Mesenchymal stem cell (in vitro differentiated cells and primary cell): ENCODE measurements at regions not wholly inside any gene's neighbourhood (a gene's known extent, or its start where the extent isn't known, plus 50 kb on each side); places are given as distances from the start of the nearest gene placed in this dataset.

Source experiments
- DNase-seq: peaks from one replicate; pipeline ENCODE4 v3.0.0-alpha.2; 2013
- H2AFZ ChIP-seq: one replicate; pipeline ENCODE4 v1.6.1; 2013; ENCODE audit warnings: low read depth, mild to moderate bottlenecking, control low read depth, inconsistent platforms, low read length, moderate library complexity
- H2AK5ac ChIP-seq: 2 replicates; pipeline ENCODE4 v1.6.1; 2013; ENCODE audit warnings: low read length, moderate library complexity, mild to moderate bottlenecking, inconsistent platforms; ENCODE audit not compliant: severe bottlenecking
- H2BK120ac ChIP-seq: one replicate; pipeline ENCODE4 v1.6.1; 2013; ENCODE audit warnings: low read depth, mild to moderate bottlenecking, inconsistent platforms, low read length, moderate library complexity
- H2BK12ac ChIP-seq, 2 experiments: one replicate each; pipeline ENCODE4 v1.6.1; 2013; ENCODE audit warnings: inconsistent platforms in 2 of 2, low read length in 2 of 2, mild to moderate bottlenecking in 2 of 2, moderate library complexity in 2 of 2, control low read depth in 1 of 2
- H2BK15ac ChIP-seq: one replicate; pipeline ENCODE4 v1.6.1; 2013; ENCODE audit warnings: mild to moderate bottlenecking, low read depth, inconsistent platforms; ENCODE audit not compliant: poor library complexity, severe bottlenecking
- H2BK5ac ChIP-seq: 2 replicates; pipeline ENCODE4 v1.6.1; 2013; ENCODE audit warnings: low read depth, mild to moderate bottlenecking, low read length, control low read depth, inconsistent platforms; ENCODE audit not compliant: poor library complexity, severe bottlenecking
- H3K14ac ChIP-seq, 2 experiments: one replicate each; pipeline ENCODE4 v1.6.1; 2013; ENCODE audit warnings: inconsistent platforms in 2 of 2, low read length in 2 of 2, control low read depth in 1 of 2, mild to moderate bottlenecking in 1 of 2, moderate library complexity in 1 of 2
- H3K18ac ChIP-seq, 2 experiments: one replicate each; pipeline ENCODE4 v1.6.1; 2013; ENCODE audit warnings: inconsistent platforms in 2 of 2, low read length in 2 of 2, control low read depth in 1 of 2, low read depth in 1 of 2, mild to moderate bottlenecking in 1 of 2
- H3K23ac ChIP-seq, 2 experiments: one replicate each; pipeline ENCODE4 v1.6.1; 2013; ENCODE audit warnings: inconsistent platforms in 2 of 2, low read length in 2 of 2, mild to moderate bottlenecking in 2 of 2, moderate library complexity in 2 of 2, control low read depth in 1 of 2
- H3K27ac ChIP-seq: 2 replicates; pipeline ENCODE4 v1.5.1; 2013; ENCODE audit warnings: mild to moderate bottlenecking, moderate library complexity, low read length, control low read depth, inconsistent platforms; ENCODE audit not compliant: poor library complexity, severe bottlenecking
- H3K27me3 ChIP-seq, 2 experiments: 2 replicates each; pipeline versions ENCODE4 v1.6.1 to v1.7.0; 2013; ENCODE audit warnings: low read length in 2 of 2, mild to moderate bottlenecking in 2 of 2, moderate library complexity in 2 of 2, control low read depth in 1 of 2, inconsistent platforms in 1 of 2; ENCODE audit not compliant: control insufficient read depth in 1 of 2, insufficient read depth in 1 of 2
- H3K36me3 ChIP-seq, 2 experiments: 2 replicates each; pipeline versions ENCODE4 v1.6.1 to v1.7.0; 2013; ENCODE audit warnings: low read length in 2 of 2, control low read depth in 1 of 2, inconsistent platforms in 1 of 2, low read depth in 1 of 2, mild to moderate bottlenecking in 1 of 2; ENCODE audit not compliant: insufficient read depth in 2 of 2, control insufficient read depth in 1 of 2
- H3K4ac ChIP-seq, 2 experiments: one replicate each; pipeline ENCODE4 v1.6.1; 2013; ENCODE audit warnings: inconsistent platforms in 2 of 2, low read length in 2 of 2, mild to moderate bottlenecking in 2 of 2, moderate library complexity in 2 of 2, control low read depth in 1 of 2, low read depth in 1 of 2
- H3K4me1 ChIP-seq: 2 replicates; pipeline ENCODE4 v1.6.1; 2013; ENCODE audit warnings: low read depth, low read length, control low read depth; ENCODE audit not compliant: control insufficient read depth, insufficient read depth
- H3K4me2 ChIP-seq: 2 replicates; pipeline ENCODE4 v1.6.1; 2013; ENCODE audit warnings: low read length, mild to moderate bottlenecking, inconsistent platforms; ENCODE audit not compliant: poor library complexity, severe bottlenecking
- H3K4me3 ChIP-seq, 2 experiments: 2 replicates each; pipeline versions ENCODE4 v1.5.1 to v1.7.0; 2013; ENCODE audit warnings: low read length in 2 of 2, mild to moderate bottlenecking in 2 of 2, control low read depth in 1 of 2, low read depth in 1 of 2; ENCODE audit not compliant: insufficient read depth in 1 of 2
- H3K79me1 ChIP-seq: replicated peaks from 2 replicates; pipeline ENCODE4 v1.6.1; 2013; ENCODE audit warnings: mild to moderate bottlenecking, control low read depth, low read length, inconsistent platforms; ENCODE audit not compliant: poor library complexity, severe bottlenecking
- H3K9ac ChIP-seq: 2 replicates; pipeline ENCODE4 v1.7.0; 2013; ENCODE audit warnings: mild to moderate bottlenecking, low read length, moderate library complexity
- H3K9me3 ChIP-seq: 2 replicates; pipeline ENCODE4 v1.7.0; 2013; ENCODE audit warnings: mild to moderate bottlenecking, low read length; ENCODE audit not compliant: control insufficient read depth
- H4K8ac ChIP-seq: one replicate; pipeline ENCODE4 v1.6.1; 2013; ENCODE audit warnings: inconsistent platforms, mild to moderate bottlenecking, low read length, moderate library complexity
- H4K91ac ChIP-seq: one replicate; pipeline ENCODE4 v1.6.1; 2013; ENCODE audit warnings: mild to moderate bottlenecking, low read length, inconsistent platforms
- WGBS: methylation state at CpG from one replicate; pipeline ENCODE4 v1.1.7; 2013; ENCODE audit warnings: mixed read lengths; 5-methylcytosine and 5-hydroxymethylcytosine counted together

DNA sequence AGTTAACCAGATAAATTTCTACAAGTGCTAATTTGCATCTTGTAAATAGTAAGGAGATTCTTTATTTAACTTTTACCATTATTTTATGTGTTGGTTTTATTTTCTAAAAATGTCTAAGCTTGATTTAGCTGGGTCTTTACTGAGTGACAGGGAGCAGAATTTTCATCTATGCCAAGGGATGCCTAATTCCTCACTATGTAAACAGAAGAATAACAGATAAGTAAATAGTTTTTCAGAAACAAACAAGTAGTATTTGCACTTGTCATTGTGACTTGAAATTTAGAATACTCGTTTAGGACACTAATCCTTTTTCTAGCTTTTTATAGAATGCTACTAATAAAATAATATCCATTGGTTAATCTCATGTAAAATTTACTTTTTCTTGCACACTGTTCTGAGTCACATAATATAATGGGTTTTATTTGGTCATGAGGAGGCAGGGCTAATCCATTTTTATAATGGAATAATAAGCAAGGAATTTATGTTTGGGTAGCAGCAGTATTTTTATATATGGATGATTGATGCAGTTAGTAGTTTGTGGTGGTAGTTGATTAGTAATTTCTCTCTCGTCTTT is 746.5 kb downstream of the SLC6A15 start:
- no peaks in the 10 kb centered on the region for H3K4me1 ChIP-seq
- no peak overlapping the region for H3K4ac ChIP-seq
- no peak overlapping the region for H3K27ac ChIP-seq
- no peaks in the 10 kb centered on the region for H3K9me3 ChIP-seq
- H3K4me3 ChIP-seq: no peak overlapping the region
- no peak overlapping the region for H2AFZ ChIP-seq
- no peak overlapping the region for H2AK5ac ChIP-seq
- WGBS: 83% methylated on average over 1 of the region's 2 CpGs
- H2BK15ac ChIP-seq: no peak overlapping the region
- no peak overlapping the region for H3K18ac ChIP-seq
- no peaks in the 10 kb centered on the region for H3K27me3 ChIP-seq
- no peaks in the 10 kb centered on the region for H3K36me3 ChIP-seq
- no peak overlapping the region for H3K23ac ChIP-seq
- H3K79me1 ChIP-seq: no peaks in the 10 kb centered on the region
- no peak for DNase-seq
- H2BK120ac ChIP-seq: no peak overlapping the region
- H3K14ac ChIP-seq: no peak overlapping the region
- no peak overlapping the region for H4K91ac ChIP-seq
- H3K9ac ChIP-seq: no peak overlapping the region
- H2BK5ac ChIP-seq: no peak overlapping the region
- no peak overlapping the region for H4K8ac ChIP-seq
- no peak overlapping the region for H3K4me2 ChIP-seq
- no peak overlapping the region for H2BK12ac ChIP-seq

DNA sequence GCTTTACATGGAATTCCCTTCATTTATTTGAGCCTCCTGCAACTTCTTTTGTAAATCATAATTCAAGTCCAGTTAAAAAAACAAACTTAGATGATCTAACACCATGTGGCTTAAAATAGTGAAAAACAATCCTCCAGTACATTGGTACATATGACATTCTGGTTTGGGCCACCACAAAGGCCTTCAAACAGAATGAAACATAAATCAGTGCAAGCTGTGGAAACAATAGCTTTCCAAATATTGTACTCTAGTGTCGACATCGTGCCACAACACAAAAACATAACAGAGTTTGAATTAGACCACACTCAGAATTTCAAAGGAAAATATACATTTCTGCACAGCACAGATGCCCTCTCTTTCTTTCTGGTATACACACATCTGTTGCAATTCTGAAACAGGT is 751.3 kb downstream of the SLC6A15 start:
- H4K8ac ChIP-seq: no peak overlapping the region
- H3K23ac ChIP-seq: no peak overlapping the region
- H3K14ac ChIP-seq: no peak overlapping the region
- no peaks in the 10 kb centered on the region for H3K79me1 ChIP-seq
- no peak overlapping the region for H2BK120ac ChIP-seq
- no peaks in the 10 kb centered on the region for H3K36me3 ChIP-seq
- no peak overlapping the region for H3K9ac ChIP-seq
- H2BK12ac ChIP-seq: no peak overlapping the region
- no peak overlapping the region for H4K91ac ChIP-seq
- H2BK15ac ChIP-seq: no peak overlapping the region
- WGBS: 83% methylated on average over 2 of the region's 2 CpGs
- no peak overlapping the region for H2BK5ac ChIP-seq
- H3K4ac ChIP-seq: peak overlapping the region in 1 of 2 experiments; percentile 37
- no peak overlapping the region for H2AK5ac ChIP-seq
- H3K27ac ChIP-seq: no peak overlapping the region
- H3K18ac ChIP-seq: no peak overlapping the region
- no peak overlapping the region for H3K4me3 ChIP-seq
- H3K4me1 ChIP-seq: no peaks in the 10 kb centered on the region
- no peak overlapping the region for H2AFZ ChIP-seq
- H3K9me3 ChIP-seq: no peaks in the 10 kb centered on the region
- H3K4me2 ChIP-seq: no peak overlapping the region
- no peaks in the 10 kb centered on the region for H3K27me3 ChIP-seq
- no peak for DNase-seq

DNA sequence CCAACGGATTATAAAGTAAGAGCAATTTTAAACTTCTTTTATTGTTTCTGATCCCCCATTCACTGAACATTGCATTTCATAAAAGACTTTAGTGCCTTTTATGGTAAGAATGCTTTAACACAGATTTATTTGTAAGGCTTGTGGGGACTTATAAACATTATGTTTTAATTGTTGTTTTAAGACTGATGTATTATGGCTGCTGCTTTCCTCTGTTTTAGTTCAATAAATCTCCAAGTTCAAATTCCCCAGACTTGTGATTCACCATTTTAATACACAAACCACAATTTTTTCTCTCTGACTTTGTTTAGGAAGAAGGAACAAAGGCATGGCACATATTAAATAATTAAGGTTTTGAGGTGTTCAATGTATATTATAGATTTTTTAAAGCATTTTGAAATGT is 753.3 kb downstream of the SLC6A15 start:
- Histone ChIP-seq H3K79me1 (no peaks in the 10 kb centered on the region), H2AFZ (no peak overlapping the region), H2BK120ac (no peak overlapping the region), H3K9me3 (no peaks in the 10 kb centered on the region), H3K4ac (no peak overlapping the region), H3K18ac (no peak overlapping the region), H3K36me3 (no peaks in the 10 kb centered on the region), H3K4me2 (no peak overlapping the region), H3K9ac (no peak overlapping the region), H3K27me3 (no peaks in the 10 kb centered on the region), H3K14ac (no peak overlapping the region), H2BK5ac (no peak overlapping the region), H3K23ac (no peak overlapping the region), H4K8ac (no peak overlapping the region), H2BK15ac (no peak overlapping the region), H3K4me1 (no peaks in the 10 kb centered on the region), H3K27ac (no peak overlapping the region), H3K4me3 (no peak overlapping the region), H4K91ac (no peak overlapping the region), H2BK12ac (no peak overlapping the region), H2AK5ac (no peak overlapping the region)
- WGBS: no CpG with 5 or more reads among the region's 1 CpG
- DNase-seq: peak; percentile 12

DNA sequence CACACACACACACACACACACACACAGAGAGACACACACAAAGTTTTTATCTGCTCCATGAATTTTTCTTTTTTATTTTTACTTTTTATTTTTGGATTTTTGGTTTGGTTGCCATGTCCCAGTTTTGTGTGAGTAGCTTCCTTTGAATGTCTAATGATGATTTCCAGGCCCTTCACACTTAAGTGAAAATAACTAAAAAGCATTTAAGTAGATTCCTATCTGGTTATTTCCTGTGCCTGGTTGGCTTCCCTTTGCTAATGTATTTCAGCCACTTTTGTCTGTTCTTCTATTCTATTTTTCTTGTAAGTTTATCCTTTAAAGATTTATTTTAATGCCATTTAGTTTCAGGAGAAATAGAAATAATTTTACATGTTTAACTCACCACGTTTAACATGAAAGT is 755.4 kb downstream of the SLC6A15 start:
- Histone ChIP-seq H3K18ac (no peak overlapping the region), H3K27ac (no peak overlapping the region), H3K4ac (no peak overlapping the region), H3K4me3 (no peak overlapping the region), H2BK5ac (no peak overlapping the region), H3K36me3 (no peaks in the 10 kb centered on the region), H2BK12ac (no peak overlapping the region), H3K23ac (no peak overlapping the region), H3K79me1 (no peaks in the 10 kb centered on the region), H3K9ac (no peak overlapping the region), H2AK5ac (no peak overlapping the region), H2BK15ac (no peak overlapping the region), H4K91ac (no peak overlapping the region), H2BK120ac (no peak overlapping the region), H3K9me3 (no peaks in the 10 kb centered on the region), H3K27me3 (no peaks in the 10 kb centered on the region), H2AFZ (no peak overlapping the region), H3K4me2 (no peak overlapping the region), H3K14ac (no peak overlapping the region), H3K4me1 (no peaks in the 10 kb centered on the region), H4K8ac (no peak overlapping the region)
- WGBS: no CpG with 5 or more reads among the region's 1 CpG
- DNase-seq: peak; percentile 33
